Stimulated activated CD4-positive, alpha-beta T cell treated with anti-CD3 and anti-CD28 coated beads, Interleukin-1b, Interleukin-23, amount 100 ng/mL, for 48 hours (primary cell): ENCODE measurements at regions not wholly inside any gene's neighbourhood (a gene's known extent, or its start where the extent isn't known, plus 50 kb on each side); places are given as distances from the start of the nearest gene placed in this dataset.

Experiments used
- DNase-seq: peaks from one replicate; pipeline ENCODE4 v3.0.0-alpha.2; 2020

- no peak for DNase-seq
Measured at GRCh38 chr2:137729305-137729704, 235.0 kb upstream of the HNMT start.

- no peak for DNase-seq
Measured at GRCh38 chr2:137737559-137737958, 226.7 kb upstream of the HNMT start.

GRCh38 chr2:137741784-137742362 is 222.4 kb upstream of the HNMT start:
- no peak for DNase-seq

DNA sequence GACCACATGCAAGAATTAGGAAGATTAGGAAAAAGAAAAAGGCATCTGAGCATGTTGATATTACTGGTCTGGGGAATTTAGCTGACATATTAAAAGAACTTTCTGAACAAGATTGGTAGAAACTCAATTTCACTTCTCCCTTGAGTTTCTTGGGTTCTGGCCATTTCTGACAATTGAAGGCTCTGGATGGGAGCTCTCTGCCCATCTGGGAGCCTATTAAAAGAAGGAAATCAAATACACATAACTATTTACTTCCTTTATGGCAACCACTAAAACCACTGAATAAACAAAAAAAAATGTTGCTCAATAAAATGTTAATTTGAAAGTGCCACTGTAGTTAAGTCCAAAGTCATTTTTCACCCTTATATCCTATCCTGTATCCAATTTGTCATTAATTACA is 216.8 kb upstream of the HNMT start:
- no peak for DNase-seq

DNA sequence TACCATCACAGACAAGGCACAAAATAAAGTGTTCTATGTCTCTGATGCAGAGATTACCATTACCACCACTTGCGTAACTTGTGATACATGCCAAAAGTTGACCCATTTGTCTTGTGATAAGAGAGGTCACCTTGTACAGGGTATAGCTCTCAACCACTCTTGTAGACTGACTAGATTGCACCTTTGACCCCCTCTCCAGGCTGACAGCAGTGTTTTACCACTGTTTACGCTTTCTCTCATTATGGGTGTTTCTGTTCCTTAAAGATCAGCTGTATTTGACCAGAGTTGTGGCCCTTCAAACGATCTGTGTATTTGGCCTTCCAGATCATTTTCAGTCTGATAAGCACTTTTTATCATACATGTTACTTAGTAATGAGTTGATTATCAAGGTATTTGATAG is 215.7 kb upstream of the HNMT start:
- no peak for DNase-seq

DNA sequence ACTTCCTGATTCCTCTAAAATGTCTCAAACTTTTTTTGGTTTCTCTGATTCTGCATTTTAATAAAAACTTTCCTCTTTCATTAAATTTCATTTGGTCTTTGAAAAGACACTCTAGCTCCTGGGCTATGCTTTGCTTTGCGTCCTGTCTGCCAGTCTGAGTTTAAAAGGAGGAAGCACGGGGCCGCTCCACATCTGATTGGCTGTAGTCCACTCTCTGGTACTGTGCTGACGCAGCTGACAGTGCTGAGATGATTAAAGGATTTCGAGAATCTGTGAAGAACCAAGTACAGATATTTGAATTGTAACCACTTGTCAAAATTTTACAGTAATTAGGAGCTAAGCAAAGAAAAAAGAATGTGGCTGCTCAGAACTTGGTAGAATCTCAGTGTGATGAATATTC is 199.6 kb upstream of the HNMT start:
- DNase-seq: no peak

- DNase-seq: no peak
Measured at GRCh38 chr2:137769406-137769805, 194.9 kb upstream of the HNMT start.

DNA sequence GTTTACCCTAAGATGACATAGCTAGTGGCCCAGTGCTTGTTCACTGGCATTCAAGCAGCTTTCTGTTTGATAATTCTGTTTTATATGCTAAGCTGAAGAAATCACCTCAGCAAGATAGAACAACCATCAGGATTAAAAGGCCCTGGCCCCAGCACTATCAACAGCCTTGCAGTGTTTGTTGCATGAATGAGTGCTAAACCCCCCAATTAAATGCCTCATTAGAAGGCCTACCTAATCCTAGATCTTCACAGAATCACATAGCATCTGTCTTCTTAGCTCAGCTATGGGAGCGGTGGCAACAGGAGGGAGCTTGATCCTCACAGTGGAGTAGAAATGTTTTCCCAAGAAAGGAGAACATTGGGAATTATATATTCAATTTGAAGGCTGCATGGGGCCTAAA is 194.1 kb upstream of the HNMT start:
- DNase-seq: no peak

DNA sequence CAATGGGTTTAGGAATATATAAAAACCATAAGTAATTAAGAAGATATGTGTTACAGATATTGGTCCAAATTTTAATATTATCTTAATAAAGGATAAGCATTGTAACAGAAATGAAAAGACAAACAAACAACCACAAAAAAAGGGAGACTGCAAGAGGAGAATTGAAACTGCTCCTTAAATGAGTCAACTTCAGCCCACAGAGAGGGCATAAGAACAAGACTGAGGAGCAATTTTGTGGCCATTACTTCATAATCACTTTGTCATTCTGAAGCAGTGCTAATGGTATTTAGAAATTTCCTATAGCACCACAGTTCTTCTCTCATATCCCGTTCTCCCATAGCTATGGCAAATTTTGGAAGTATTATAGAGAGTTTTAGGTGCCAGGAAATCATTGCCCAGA is 193.2 kb upstream of the HNMT start:
- no peak for DNase-seq

- no peak for DNase-seq
Measured at GRCh38 chr2:137772451-137772850, 191.8 kb upstream of the HNMT start.

GRCh38 chr2:137775529-137775928 is 188.7 kb upstream of the HNMT start:
- DNase-seq: no peak

DNA sequence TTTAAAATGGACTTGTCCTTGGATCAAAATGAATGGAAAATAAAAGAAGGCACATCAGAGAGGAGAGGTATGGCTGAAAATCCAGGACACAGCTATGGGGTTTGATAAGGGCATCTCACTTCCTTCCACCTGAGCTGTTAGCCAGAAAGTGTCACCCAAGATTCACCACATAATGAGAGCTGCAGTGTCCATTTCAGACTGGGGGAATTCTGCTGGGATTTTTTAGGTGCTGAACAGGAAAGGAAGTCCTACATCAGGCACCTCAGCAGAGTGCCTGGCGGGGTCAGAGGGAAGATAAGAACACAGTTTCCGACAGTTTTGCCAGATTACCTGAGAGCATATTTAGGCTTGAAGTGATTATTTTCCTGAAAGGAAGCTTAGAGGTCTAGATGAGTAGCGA is 187.6 kb upstream of the HNMT start:
- DNase-seq: no peak

DNA sequence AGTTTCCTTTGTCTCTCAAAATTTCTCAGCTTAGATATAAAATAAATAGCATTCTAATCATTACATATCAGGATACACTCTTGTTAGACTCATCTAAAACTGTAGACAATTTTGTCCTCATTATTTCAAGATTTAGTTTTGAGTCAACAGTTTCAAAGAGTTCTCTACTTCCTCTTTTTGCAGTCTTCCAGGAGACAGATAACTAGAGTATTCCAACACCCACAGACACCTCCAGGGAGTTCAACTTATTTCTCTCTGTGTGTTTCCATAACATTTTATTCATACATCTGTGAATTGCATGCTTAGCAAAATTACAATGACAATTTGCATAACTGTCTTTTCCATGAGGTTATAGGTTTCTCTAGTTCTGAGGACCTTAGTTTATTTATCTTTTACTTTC is 166.6 kb upstream of the HNMT start:
- DNase-seq: no peak

DNA sequence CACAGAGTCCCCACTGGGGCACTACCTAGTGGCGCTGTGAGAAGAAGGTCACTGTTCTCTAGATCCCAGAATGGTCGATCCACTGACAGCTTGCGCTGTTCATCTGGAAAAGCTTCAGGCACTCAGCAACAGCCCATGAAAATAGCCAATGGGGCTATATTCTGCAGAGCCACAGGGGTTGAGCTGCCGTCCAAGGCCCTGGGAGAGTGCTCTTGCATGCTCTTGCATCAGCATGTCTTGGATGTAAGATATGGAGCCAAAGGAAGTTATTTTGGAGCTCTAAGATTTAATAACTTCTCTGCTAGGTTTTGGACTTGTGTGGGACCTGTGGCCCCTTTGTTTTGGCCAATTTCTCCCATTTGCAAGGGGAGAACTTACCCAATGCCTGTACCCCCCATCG is 164.7 kb upstream of the HNMT start:
- no peak for DNase-seq

DNA sequence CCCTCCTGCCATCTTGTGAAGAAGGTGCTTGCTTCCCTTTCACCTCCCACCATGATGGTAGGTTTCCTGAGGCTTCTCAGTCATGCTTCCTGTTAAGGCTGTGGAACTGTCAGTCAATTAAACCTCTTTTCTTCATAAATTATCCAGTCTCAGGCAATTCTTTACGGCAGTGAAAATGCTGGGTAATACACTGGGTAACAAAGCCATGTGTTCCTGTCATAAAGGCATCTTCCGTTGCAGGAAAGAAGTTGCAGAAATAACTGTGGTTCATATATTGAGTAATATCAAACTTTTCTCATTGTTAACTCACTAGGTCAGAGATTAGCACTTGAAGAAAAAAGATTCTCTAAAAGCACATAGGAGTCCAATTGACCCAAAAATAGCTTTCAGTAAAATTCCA is 163.9 kb upstream of the HNMT start:
- DNase-seq: no peak

- DNase-seq: no peak
Measured at GRCh38 chr2:137801228-137801627, 163.0 kb upstream of the HNMT start.

- no peak for DNase-seq
Measured at GRCh38 chr2:137802038-137802437, 162.2 kb upstream of the HNMT start.

DNA sequence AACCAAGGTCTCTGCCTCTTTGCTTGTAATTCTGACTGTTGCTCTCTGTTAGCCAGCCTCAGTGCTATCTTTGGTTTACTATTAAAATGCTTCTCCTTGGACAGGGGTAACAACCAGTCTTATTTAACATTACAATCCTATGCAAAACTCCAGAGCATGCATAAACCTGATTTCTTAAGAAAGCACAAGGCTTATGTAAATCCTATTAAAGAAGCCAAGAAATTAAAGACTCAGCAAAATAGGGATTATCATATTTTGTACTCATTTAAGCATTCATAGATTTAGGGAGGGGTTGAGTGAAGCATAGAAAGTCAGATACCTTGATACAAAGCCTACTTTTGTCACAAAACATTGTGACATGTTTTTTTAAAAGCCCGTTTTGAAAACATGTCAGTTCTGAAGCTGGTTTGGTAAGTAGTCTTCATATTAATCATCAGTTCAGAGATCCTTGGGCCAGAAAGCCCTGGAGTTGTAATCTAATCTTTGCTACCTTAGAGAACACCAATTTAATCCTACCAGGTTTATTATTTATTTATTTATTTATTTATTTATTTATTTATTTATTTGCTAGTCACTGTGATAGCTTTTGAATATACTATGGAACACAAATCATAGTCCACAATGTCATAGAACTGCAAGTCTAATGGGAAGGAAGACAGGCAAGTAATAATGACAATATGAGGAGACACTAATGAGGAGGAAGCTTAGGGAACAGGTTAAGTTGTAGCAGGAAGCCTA is 158.0 kb upstream of the HNMT start:
- DNase-seq: no peak

GRCh38 chr2:137809252-137809651 is 155.0 kb upstream of the HNMT start:
- DNase-seq: no peak

DNA sequence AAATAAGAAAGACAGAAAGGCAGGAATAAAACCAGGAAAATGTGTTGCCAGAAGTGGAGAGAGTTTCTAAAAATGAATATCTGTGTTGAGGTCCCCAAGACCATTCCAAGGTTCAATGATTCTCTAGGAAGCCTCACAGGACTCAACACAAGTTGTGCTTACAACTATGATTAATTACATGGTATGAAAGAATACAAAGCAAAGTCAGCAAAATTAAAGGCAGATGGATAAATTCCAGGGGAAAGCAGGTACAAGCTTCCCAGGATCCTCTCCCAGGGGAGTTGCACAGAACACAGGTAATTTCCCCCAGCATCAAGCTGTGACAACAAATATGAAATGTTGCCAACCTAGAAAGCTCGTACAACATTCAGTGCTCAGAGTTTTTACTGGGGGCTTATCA is 154.4 kb upstream of the HNMT start:
- DNase-seq: no peak

DNA sequence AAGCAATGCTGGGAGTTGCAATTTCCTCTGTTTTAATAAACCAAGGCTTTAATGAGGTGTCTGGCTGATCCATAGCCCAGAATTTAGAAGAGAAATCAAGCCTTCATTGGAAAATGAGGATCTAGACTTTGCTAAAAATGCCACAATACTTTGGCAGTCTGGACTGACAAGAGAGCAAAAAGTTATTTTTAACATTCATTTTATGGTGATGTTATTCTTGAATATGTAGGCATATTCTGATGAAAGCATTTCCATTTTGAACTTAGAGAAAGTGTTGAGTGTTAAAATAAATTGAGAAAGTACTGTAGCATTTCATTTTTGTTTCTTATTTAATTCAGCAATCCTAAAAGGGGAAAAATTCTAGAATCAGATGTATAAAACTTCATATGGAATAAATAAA is 151.8 kb upstream of the HNMT start:
- no peak for DNase-seq

- no peak for DNase-seq
Measured at GRCh38 chr2:137813176-137813575, 151.1 kb upstream of the HNMT start.

DNA sequence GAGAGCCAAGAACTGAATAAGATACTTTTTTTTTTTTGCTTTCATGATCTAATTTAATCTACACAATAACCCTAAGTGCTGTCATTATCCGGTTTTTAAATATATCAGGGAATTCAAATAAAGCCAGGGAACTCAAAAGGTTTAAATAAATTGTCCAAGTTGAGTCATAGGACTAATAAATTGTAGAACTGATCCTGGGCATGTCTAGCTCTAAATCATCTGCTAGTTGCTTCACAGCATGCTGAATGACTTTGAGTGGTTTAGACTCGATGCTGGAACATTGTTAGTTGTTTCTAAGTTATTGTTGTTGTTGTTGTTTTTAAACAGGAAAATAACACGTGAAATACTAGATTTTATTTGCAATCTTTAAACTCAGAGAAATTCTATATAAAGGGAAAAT is 147.2 kb upstream of the HNMT start:
- no peak for DNase-seq

DNA sequence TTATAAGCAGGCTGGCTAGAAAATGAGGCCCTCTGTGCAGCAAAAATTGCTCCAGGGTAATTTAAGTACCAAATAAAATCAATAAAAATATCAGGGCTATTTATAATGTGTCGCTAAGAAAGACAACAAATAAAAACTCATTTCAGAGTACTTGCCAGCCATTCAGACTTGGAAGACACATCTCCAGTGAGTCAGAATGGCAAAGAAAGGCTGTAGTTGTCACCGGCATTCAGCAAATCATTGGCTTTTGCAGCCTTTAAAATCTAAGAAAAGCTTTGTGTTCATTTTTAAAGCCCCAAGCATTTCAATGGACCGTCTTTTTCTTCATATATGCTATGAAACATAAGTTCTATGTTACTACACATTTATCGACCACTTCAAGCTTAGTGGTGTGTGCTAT is 141.1 kb upstream of the HNMT start:
- no peak for DNase-seq

GRCh38 chr2:137824501-137824900 is 139.8 kb upstream of the HNMT start:
- no peak for DNase-seq
